ENCODE measurements at regions not wholly inside any gene's neighbourhood (a gene's known extent, or its start where the extent isn't known, plus 50 kb on each side); places are given as distances from the start of the nearest gene placed in this dataset.

GRCh38 chr20:24194143-24194542 lies 205.6 kb upstream of the GGTLC1 start:
- intact Hi-C loops (cut with micrococcal nuclease): no loop called here

GRCh38 chr20:24190905-24191304 lies 202.3 kb upstream of the GGTLC1 start:
- intact Hi-C loops (cut with micrococcal nuclease): no loop called here

- intact Hi-C loops (cut with micrococcal nuclease): no loop called here
These were observed 197.2 kb upstream of the GGTLC1 start for GRCh38 chr20:24185791-24186190.

GRCh38 chr20:24181151-24181550 lies 192.6 kb upstream of the GGTLC1 start:
- intact Hi-C loops (cut with micrococcal nuclease): no loop called here

GRCh38 chr20:24169256-24169655 lies 180.7 kb upstream of the GGTLC1 start:
- intact Hi-C loops (cut with micrococcal nuclease): no loop called here

- intact Hi-C loops (cut with micrococcal nuclease): no loop called here
These were observed 177.8 kb upstream of the GGTLC1 start for GRCh38 chr20:24166412-24166811.

- intact Hi-C loops (cut with micrococcal nuclease): no loop called here
These were observed 177.5 kb upstream of the GGTLC1 start for GRCh38 chr20:24166123-24166381.

GRCh38 chr20:24165301-24166122 lies 176.9 kb upstream of the GGTLC1 start:
- intact Hi-C loops (cut with micrococcal nuclease): loop anchor here (2.0 kb wide), 1 partner anchor 275 kb away; no protein-coding TSS in a partner anchor

- intact Hi-C loops (cut with micrococcal nuclease): loop anchor here (1.0 to 5.0 kb wide), 4 partner anchors 62 to 753 kb away; no protein-coding TSS in a partner anchor
These were observed 175.8 kb upstream of the GGTLC1 start for GRCh38 chr20:24164360-24164759.

- intact Hi-C loops (cut with micrococcal nuclease): loop anchor here (5.0 kb wide), 2 partner anchors 61 to 754 kb away; no protein-coding TSS in a partner anchor
These were observed 174.9 kb upstream of the GGTLC1 start for GRCh38 chr20:24163506-24163905.

- intact Hi-C loops (cut with micrococcal nuclease): loop anchor here (5.0 kb wide), 2 partner anchors 58 to 757 kb away; no protein-coding TSS in a partner anchor
These were observed 172.1 kb upstream of the GGTLC1 start for GRCh38 chr20:24160563-24161281.

- intact Hi-C loops (cut with micrococcal nuclease): no loop called here
These were observed 169.7 kb upstream of the GGTLC1 start for GRCh38 chr20:24158281-24158680.

- intact Hi-C loops (cut with micrococcal nuclease): no loop called here
These were observed 168.6 kb upstream of the GGTLC1 start for GRCh38 chr20:24157213-24157612.

- intact Hi-C loops (cut with micrococcal nuclease): no loop called here
These were observed 164.8 kb upstream of the GGTLC1 start for GRCh38 chr20:24153101-24154040.

GRCh38 chr20:24151621-24152294 lies 163.2 kb upstream of the GGTLC1 start:
- intact Hi-C loops (cut with micrococcal nuclease): no loop called here

GRCh38 chr20:24150406-24150805 lies 161.8 kb upstream of the GGTLC1 start:
- intact Hi-C loops (cut with micrococcal nuclease): no loop called here

GRCh38 chr20:24149881-24150307 lies 161.3 kb upstream of the GGTLC1 start:
- intact Hi-C loops (cut with micrococcal nuclease): no loop called here

- intact Hi-C loops (cut with micrococcal nuclease): no loop called here
These were observed 160.6 kb upstream of the GGTLC1 start for GRCh38 chr20:24149175-24149574.

- intact Hi-C loops (cut with micrococcal nuclease): no loop called here
These were observed 159.8 kb upstream of the GGTLC1 start for GRCh38 chr20:24148372-24148771.

- intact Hi-C loops (cut with micrococcal nuclease): no loop called here
These were observed 159.4 kb upstream of the GGTLC1 start for GRCh38 chr20:24147961-24148360.

GRCh38 chr20:24147479-24147878 lies 158.9 kb upstream of the GGTLC1 start:
- intact Hi-C loops (cut with micrococcal nuclease): no loop called here
